ENCODE measurements at regions not wholly inside any gene's neighbourhood (a gene's known extent, or its start where the extent isn't known, plus 50 kb on each side); places are given as distances from the start of the nearest gene placed in this dataset.

- Histone ChIP-seq H3K27me3 (ENCODE audit: control insufficient read depth, insufficient read depth, low read length) (no peaks in the 10 kb centered on the region), H3K4me1 (ENCODE audit: control insufficient read depth in 2 of 3, insufficient read depth in 2 of 3, low read depth in 1 of 3, low read length in 3 of 3) (no peaks in the 10 kb centered on the region), H3K27ac (ENCODE audit: low read depth in 2 of 2, low read length in 2 of 2) (no peak overlapping the region), H3K9me3 (ENCODE audit: control insufficient read depth in 2 of 3, insufficient read depth in 1 of 3, low read length in 3 of 3) (peaks cover 0 to 4% (median 0%) of the 10 kb centered on the region in 3 donors), H3K36me3 (ENCODE audit: control insufficient read depth in 2 of 3, insufficient read depth in 3 of 3, low read length in 3 of 3) (no peaks in the 10 kb centered on the region), H3K4me3 (ENCODE audit: low read length in 3 of 3) (no peak overlapping the region), H3K9ac (ENCODE audit: low read length in 3 of 3) (no peak overlapping the region)
- TF ChIP-seq CTCF (IDR thresholded peaks at IDR 0.05; ENCODE audit: borderline replicate concordance, extremely low read depth, insufficient read depth) = no peak
- DNase-seq (no peak), FAIRE-seq (no peak)
- intact Hi-C loops (cut with DNase I) = no loop called here
Observed at GRCh38 chr1:166544561-166544960, 294.7 kb upstream of the POGK start.

GRCh38 chr1:166552706-166553105, 286.6 kb upstream of the POGK start:
- DNase-seq (no peak), FAIRE-seq (no peak)
- Histone ChIP-seq H3K9ac (ENCODE audit: low read length in 3 of 3) (no peak overlapping the region), H3K9me3 (ENCODE audit: control insufficient read depth in 2 of 3, insufficient read depth in 1 of 3, low read length in 3 of 3) (no peaks in the 10 kb centered on the region), H3K4me1 (ENCODE audit: control insufficient read depth in 2 of 3, insufficient read depth in 2 of 3, low read depth in 1 of 3, low read length in 3 of 3) (no peaks in the 10 kb centered on the region), H3K27ac (ENCODE audit: low read depth in 2 of 2, low read length in 2 of 2) (no peak overlapping the region), H3K36me3 (ENCODE audit: control insufficient read depth in 2 of 3, insufficient read depth in 3 of 3, low read length in 3 of 3) (no peaks in the 10 kb centered on the region), H3K27me3 (ENCODE audit: control insufficient read depth, insufficient read depth, low read length) (no peaks in the 10 kb centered on the region), H3K4me3 (ENCODE audit: low read length in 3 of 3) (no peak overlapping the region)
- no peak for TF ChIP-seq CTCF (IDR thresholded peaks at IDR 0.05; ENCODE audit: borderline replicate concordance, extremely low read depth, insufficient read depth)
- intact Hi-C loops (cut with DNase I) = no loop called here

GRCh38 chr1:166570954-166571353, 268.3 kb upstream of the POGK start:
- intact Hi-C loops (cut with DNase I) = no loop called here
- no peak for TF ChIP-seq CTCF (IDR thresholded peaks at IDR 0.05; ENCODE audit: borderline replicate concordance, extremely low read depth, insufficient read depth)
- DNase-seq (no peak), FAIRE-seq (no peak)
- H3K27me3 ChIP-seq (ENCODE audit: control insufficient read depth, insufficient read depth, low read length) = no peaks in the 10 kb centered on the region
- no peaks in the 10 kb centered on the region for H3K4me1 ChIP-seq (ENCODE audit: control insufficient read depth in 2 of 3, insufficient read depth in 2 of 3, low read depth in 1 of 3, low read length in 3 of 3)
- no peaks in the 10 kb centered on the region for H3K9me3 ChIP-seq (ENCODE audit: control insufficient read depth in 2 of 3, insufficient read depth in 1 of 3, low read length in 3 of 3)
- no peak overlapping the region for H3K27ac ChIP-seq (ENCODE audit: low read depth in 2 of 2, low read length in 2 of 2)
- no peaks in the 10 kb centered on the region for H3K36me3 ChIP-seq (ENCODE audit: control insufficient read depth in 2 of 3, insufficient read depth in 3 of 3, low read length in 3 of 3)
- no peak overlapping the region for H3K4me3 ChIP-seq (ENCODE audit: low read length in 3 of 3)
- no peak overlapping the region for H3K9ac ChIP-seq (ENCODE audit: low read length in 3 of 3)

GRCh38 chr1:166573199-166573598, 266.1 kb upstream of the POGK start:
- no peak for TF ChIP-seq CTCF (IDR thresholded peaks at IDR 0.05; ENCODE audit: borderline replicate concordance, extremely low read depth, insufficient read depth)
- H3K36me3 ChIP-seq (ENCODE audit: control insufficient read depth in 2 of 3, insufficient read depth in 3 of 3, low read length in 3 of 3) = no peaks in the 10 kb centered on the region
- no peak overlapping the region for H3K9ac ChIP-seq (ENCODE audit: low read length in 3 of 3)
- intact Hi-C loops (cut with DNase I) = no loop called here
- DNase-seq (no peak), FAIRE-seq (no peak)
- no peaks in the 10 kb centered on the region for H3K4me1 ChIP-seq (ENCODE audit: control insufficient read depth in 2 of 3, insufficient read depth in 2 of 3, low read depth in 1 of 3, low read length in 3 of 3)
- no peaks in the 10 kb centered on the region for H3K9me3 ChIP-seq (ENCODE audit: control insufficient read depth in 2 of 3, insufficient read depth in 1 of 3, low read length in 3 of 3)
- H3K27me3 ChIP-seq (ENCODE audit: control insufficient read depth, insufficient read depth, low read length) = no peaks in the 10 kb centered on the region
- no peak overlapping the region for H3K27ac ChIP-seq (ENCODE audit: low read depth in 2 of 2, low read length in 2 of 2)
- H3K4me3 ChIP-seq (ENCODE audit: low read length in 3 of 3) = no peak overlapping the region
